GM13977 (cell line): ENCODE measurements at regions not wholly inside any gene's neighbourhood (a gene's known extent, or its start where the extent isn't known, plus 50 kb on each side); places are given as distances from the start of the nearest gene placed in this dataset.

Experiments
- DNase-seq: peaks from one replicate; pipeline ENCODE4 v3.0.0; 2012; ENCODE audit warnings: low spot score
- CTCF ChIP-seq: IDR thresholded peaks from 2 replicates; pipeline ENCODE4 v1.5.1; 2012; ENCODE audit warnings: mild to moderate bottlenecking, control low read depth; ENCODE audit not compliant: insufficient read depth; ENCODE audit errors: extremely low read depth, missing control alignments
- in situ Hi-C: fragments of 300-500 bp; cut with MboI; formaldehyde crosslinking; loops from one replicate; pipeline ENCODE4 v1.12.0; 2022; ENCODE audit warnings: low sequenced_read_pairs, low pct_unique_long_range_greater_than_20kb, mixed read lengths, inconsistent platforms; ENCODE audit not compliant: unreplicated experiment

- in situ Hi-C loops = no loop called here
- no peak for DNase-seq
- TF ChIP-seq CTCF = no peak
Observed at GRCh38 chr17:71173991-71174390, 946.8 kb upstream of the SOX9 start.

- no peak for DNase-seq
- in situ Hi-C loops = no loop called here
- TF ChIP-seq CTCF = no peak
Observed at GRCh38 chr17:71176331-71176730, 944.5 kb upstream of the SOX9 start.

- in situ Hi-C loops = no loop called here
- no peak for TF ChIP-seq CTCF
- no peak for DNase-seq
Observed at GRCh38 chr17:71176928-71177443, 943.8 kb upstream of the SOX9 start.

GRCh38 chr17:71180801-71181385, 939.9 kb upstream of the SOX9 start:
- no peak for DNase-seq
- in situ Hi-C loops = no loop called here
- TF ChIP-seq CTCF = no peak

GRCh38 chr17:71183066-71183660, 937.7 kb upstream of the SOX9 start:
- DNase-seq = no peak
- in situ Hi-C loops = no loop called here
- TF ChIP-seq CTCF = no peak

- TF ChIP-seq CTCF = no peak
- in situ Hi-C loops = no loop called here
- DNase-seq = no peak
Observed at GRCh38 chr17:71184716-71185115, 936.1 kb upstream of the SOX9 start.
